Lower leg skin (tissue), 3 donors: ENCODE measurements at regions not wholly inside any gene's neighbourhood (a gene's known extent, or its start where the extent isn't known, plus 50 kb on each side); places are given as distances from the start of the nearest gene placed in this dataset.

Source experiments
- POLR2A ChIP-seq, 2 donors: fragments of 450-650 bp; IDR thresholded peaks; one replicate each; pipeline ENCODE4 v1.6.1; 2016 to 2017; ENCODE audit warnings: antibody characterized with exemption in 2 of 2, mild to moderate bottlenecking in 1 of 2, moderate library complexity in 1 of 2
- TF ChIP-seq, protein P1 (sequence below), 3 donors: fragments of 450-650 bp; IDR thresholded peaks; one replicate each; pipeline ENCODE4 v1.5.1; 2016; ENCODE audit warnings: antibody characterized with exemption in 3 of 3, mild to moderate bottlenecking in 3 of 3, moderate library complexity in 2 of 3

- no peak for TF ChIP-seq POLR2A (IDR thresholded peaks at IDR 0.05)
- TF ChIP-seq, protein P1, sequence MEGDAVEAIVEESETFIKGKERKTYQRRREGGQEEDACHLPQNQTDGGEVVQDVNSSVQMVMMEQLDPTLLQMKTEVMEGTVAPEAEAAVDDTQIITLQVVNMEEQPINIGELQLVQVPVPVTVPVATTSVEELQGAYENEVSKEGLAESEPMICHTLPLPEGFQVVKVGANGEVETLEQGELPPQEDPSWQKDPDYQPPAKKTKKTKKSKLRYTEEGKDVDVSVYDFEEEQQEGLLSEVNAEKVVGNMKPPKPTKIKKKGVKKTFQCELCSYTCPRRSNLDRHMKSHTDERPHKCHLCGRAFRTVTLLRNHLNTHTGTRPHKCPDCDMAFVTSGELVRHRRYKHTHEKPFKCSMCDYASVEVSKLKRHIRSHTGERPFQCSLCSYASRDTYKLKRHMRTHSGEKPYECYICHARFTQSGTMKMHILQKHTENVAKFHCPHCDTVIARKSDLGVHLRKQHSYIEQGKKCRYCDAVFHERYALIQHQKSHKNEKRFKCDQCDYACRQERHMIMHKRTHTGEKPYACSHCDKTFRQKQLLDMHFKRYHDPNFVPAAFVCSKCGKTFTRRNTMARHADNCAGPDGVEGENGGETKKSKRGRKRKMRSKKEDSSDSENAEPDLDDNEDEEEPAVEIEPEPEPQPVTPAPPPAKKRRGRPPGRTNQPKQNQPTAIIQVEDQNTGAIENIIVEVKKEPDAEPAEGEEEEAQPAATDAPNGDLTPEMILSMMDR (IDR thresholded peaks at IDR 0.05): no peak
These were observed 798.8 kb downstream of the CDH9 start for GRCh38 chr5:26239588-26239987.
